ENCODE measurements at regions not wholly inside any gene's neighbourhood (a gene's known extent, or its start where the extent isn't known, plus 50 kb on each side); places are given as distances from the start of the nearest gene placed in this dataset.
"Not testable (repeated sequence)": the region's sequence is repeated elsewhere in the genome, so short reads cannot be mapped to it uniquely, and the experiment has no call there.

GRCh38 chrX:115960440-115961084, 210.0 kb upstream of the AGTR2 start:
- Histone ChIP-seq H3K4me3 (ENCODE audit: low read length) (no peak overlapping the region), H3K27me3 (ENCODE audit: control insufficient read depth in 2 of 2, insufficient read depth in 2 of 2, low read length in 2 of 2) (no peaks in the 10 kb centered on the region), H3K4me1 (ENCODE audit: control insufficient read depth in 2 of 2, insufficient read depth in 2 of 2, low read length in 2 of 2) (no peaks in the 10 kb centered on the region), H3K27ac (ENCODE audit: low read depth, low read length) (no peak overlapping the region), H3K9me3 (ENCODE audit: control insufficient read depth in 2 of 3, low read length in 3 of 3) (no peaks in the 10 kb centered on the region), H3K36me3 (ENCODE audit: control insufficient read depth in 2 of 3, insufficient read depth in 3 of 3, low read length in 3 of 3) (no peaks in the 10 kb centered on the region)
- Mint-ChIP-seq H3K9me3 (peaks cover 0 to 8% (median 0%) of the 10 kb centered on the region in 11 donors), H3K27ac (no peak overlapping the region), H3K27me3 (no peaks in the 10 kb centered on the region), H3K36me3 (no peaks in the 10 kb centered on the region), H3K4me3 (no peak overlapping the region), H3K4me1 (no peaks in the 10 kb centered on the region)
- intact Hi-C loops (cut with micrococcal nuclease), result no loop called here
- ATAC-seq (no peak), DNase-seq (no peak)
- ChIA-PET POLR2A (no interaction called here), CTCF (no interaction called here)

DNA sequence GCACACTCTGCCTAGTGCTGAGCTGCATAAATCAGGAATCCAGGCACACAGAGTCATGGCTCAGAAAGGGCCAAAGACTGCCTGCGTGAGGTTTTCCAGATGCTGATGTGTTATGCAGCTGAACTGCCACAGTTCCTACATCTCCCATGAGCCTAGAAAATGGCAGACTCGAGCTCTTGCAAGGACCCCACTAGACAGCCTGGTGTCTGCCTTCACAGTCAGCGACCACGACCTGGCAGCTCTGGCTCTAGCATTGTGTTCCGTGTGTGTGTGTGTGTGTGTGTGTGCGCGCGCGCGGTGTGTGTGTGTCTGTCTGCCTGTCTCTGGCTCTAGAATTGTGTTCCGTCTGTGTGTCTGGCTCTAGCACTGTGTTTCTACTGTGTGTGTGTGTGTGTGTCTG, 203.6 kb upstream of the AGTR2 start:
- Histone ChIP-seq H3K9me3 (ENCODE audit: control insufficient read depth in 2 of 3, low read length in 3 of 3) (no peaks in the 10 kb centered on the region), H3K4me1 (ENCODE audit: control insufficient read depth in 2 of 2, insufficient read depth in 2 of 2, low read length in 2 of 2) (no peaks in the 10 kb centered on the region), H3K36me3 (ENCODE audit: control insufficient read depth in 2 of 3, insufficient read depth in 3 of 3, low read length in 3 of 3) (no peaks in the 10 kb centered on the region), H3K4me3 (ENCODE audit: low read length) (no peak overlapping the region), H3K27me3 (ENCODE audit: control insufficient read depth in 2 of 2, insufficient read depth in 2 of 2, low read length in 2 of 2) (no peaks in the 10 kb centered on the region), H3K27ac (ENCODE audit: low read depth, low read length) (no peak overlapping the region)
- POLR2A ChIA-PET, result no interaction called here
- DNase-seq (no peak), ATAC-seq (no peak)
- Mint-ChIP-seq H3K9me3 (peaks cover 0 to 8% (median 2%) of the 10 kb centered on the region in 11 donors), H3K4me1 (no peaks in the 10 kb centered on the region), H3K36me3 (no peaks in the 10 kb centered on the region), H3K4me3 (no peak overlapping the region), H3K27me3 (peaks cover 0 to 3% (median 0%) of the 10 kb centered on the region in 5 donors), H3K27ac (no peak overlapping the region)
- CTCF ChIA-PET, result no interaction called here
- intact Hi-C loops (cut with micrococcal nuclease), result no loop called here

DNA sequence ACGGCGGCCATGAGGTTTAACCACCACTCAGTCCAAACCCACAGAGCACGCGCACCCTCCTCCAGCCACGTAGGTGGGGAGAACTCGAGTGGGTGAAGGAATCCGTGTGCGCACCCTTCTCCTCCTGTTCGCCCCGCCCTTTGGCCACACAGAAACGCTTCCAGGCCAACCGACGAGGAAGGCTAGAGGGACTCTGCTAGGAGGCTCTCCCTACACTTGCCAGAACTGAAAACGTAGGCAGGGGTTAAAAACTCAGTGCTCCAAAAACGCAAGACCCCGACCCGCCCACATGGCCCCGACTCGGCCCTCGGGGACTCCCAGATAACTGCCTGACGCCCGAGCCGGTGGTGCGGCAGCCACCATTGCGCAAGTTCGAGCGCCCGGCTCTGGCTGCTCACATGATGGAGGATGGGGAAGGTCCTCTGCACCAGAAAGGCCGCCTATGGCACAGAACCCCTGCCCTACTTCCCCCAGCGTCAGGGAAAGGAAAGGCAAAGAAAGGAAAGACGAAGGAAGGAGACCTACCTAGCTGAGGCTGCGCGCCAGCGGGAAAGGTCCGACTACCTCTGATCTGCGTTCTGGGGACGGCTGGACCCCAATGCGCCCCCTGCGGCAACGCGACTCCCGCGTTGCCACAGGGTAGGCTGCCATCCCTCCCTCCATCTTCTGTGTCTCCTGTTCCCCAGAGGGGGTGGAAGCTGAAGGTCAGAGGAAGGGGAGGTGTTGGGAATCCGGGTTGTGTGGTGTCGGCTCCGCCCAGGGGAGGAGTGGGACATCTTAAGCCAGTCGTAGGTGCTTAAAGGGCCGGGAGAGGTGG, 201.9 kb upstream of the AGTR2 start:
- Histone ChIP-seq H3K4me1 (ENCODE audit: control insufficient read depth in 2 of 2, insufficient read depth in 2 of 2, low read length in 2 of 2) (no peaks in the 10 kb centered on the region), H3K27ac (ENCODE audit: low read depth, low read length) (no peak overlapping the region), H3K36me3 (ENCODE audit: control insufficient read depth in 2 of 3, insufficient read depth in 3 of 3, low read length in 3 of 3) (no peaks in the 10 kb centered on the region), H3K4me3 (ENCODE audit: low read length) (no peak overlapping the region), H3K27me3 (ENCODE audit: control insufficient read depth in 2 of 2, insufficient read depth in 2 of 2, low read length in 2 of 2) (no peaks in the 10 kb centered on the region), H3K9me3 (ENCODE audit: control insufficient read depth in 2 of 3, low read length in 3 of 3) (no peaks in the 10 kb centered on the region)
- Mint-ChIP-seq H3K4me1 (no peaks in the 10 kb centered on the region), H3K9me3 (peaks cover 0 to 8% (median 2%) of the 10 kb centered on the region in 11 donors), H3K27me3 (peaks cover 0 to 3% (median 0%) of the 10 kb centered on the region in 5 donors), H3K27ac (no peak overlapping the region), H3K4me3 (no peak overlapping the region), H3K36me3 (no peaks in the 10 kb centered on the region)
- DNase-seq (no peak), ATAC-seq (no peak)
- ChIA-PET CTCF (no interaction called here), POLR2A (no interaction called here)
- intact Hi-C loops (cut with micrococcal nuclease), result no loop called here

GRCh38 chrX:115970718-115971117, 199.8 kb upstream of the AGTR2 start:
- intact Hi-C loops (cut with micrococcal nuclease), result no loop called here
- H3K9me3 ChIP-seq (ENCODE audit: control insufficient read depth in 2 of 3, low read length in 3 of 3), result no peaks in the 10 kb centered on the region
- no peak overlapping the region for H3K27ac Mint-ChIP-seq
- CTCF ChIA-PET, result no interaction called here
- ATAC-seq (no peak), DNase-seq (no peak)
- H3K4me3 Mint-ChIP-seq, result no peak overlapping the region
- peaks cover 0 to 3% (median 0%) of the 10 kb centered on the region in 5 donors for H3K27me3 Mint-ChIP-seq
- H3K27ac ChIP-seq (ENCODE audit: low read depth, low read length), result no peak overlapping the region
- H3K4me3 ChIP-seq (ENCODE audit: low read length), result no peak overlapping the region
- H3K36me3 Mint-ChIP-seq, result no peaks in the 10 kb centered on the region
- H3K27me3 ChIP-seq (ENCODE audit: control insufficient read depth in 2 of 2, insufficient read depth in 2 of 2, low read length in 2 of 2), result no peaks in the 10 kb centered on the region
- no peaks in the 10 kb centered on the region for H3K4me1 Mint-ChIP-seq
- POLR2A ChIA-PET, result no interaction called here
- peaks cover 0 to 19% (median 6%) of the 10 kb centered on the region in 11 donors for H3K9me3 Mint-ChIP-seq
- H3K36me3 ChIP-seq (ENCODE audit: control insufficient read depth in 2 of 3, insufficient read depth in 3 of 3, low read length in 3 of 3), result no peaks in the 10 kb centered on the region
- no peaks in the 10 kb centered on the region for H3K4me1 ChIP-seq (ENCODE audit: control insufficient read depth in 2 of 2, insufficient read depth in 2 of 2, low read length in 2 of 2)

- no peak overlapping the region for H3K27ac Mint-ChIP-seq
These were observed 197.8 kb upstream of the AGTR2 start for GRCh38 chrX:115972717-115973116.

DNA sequence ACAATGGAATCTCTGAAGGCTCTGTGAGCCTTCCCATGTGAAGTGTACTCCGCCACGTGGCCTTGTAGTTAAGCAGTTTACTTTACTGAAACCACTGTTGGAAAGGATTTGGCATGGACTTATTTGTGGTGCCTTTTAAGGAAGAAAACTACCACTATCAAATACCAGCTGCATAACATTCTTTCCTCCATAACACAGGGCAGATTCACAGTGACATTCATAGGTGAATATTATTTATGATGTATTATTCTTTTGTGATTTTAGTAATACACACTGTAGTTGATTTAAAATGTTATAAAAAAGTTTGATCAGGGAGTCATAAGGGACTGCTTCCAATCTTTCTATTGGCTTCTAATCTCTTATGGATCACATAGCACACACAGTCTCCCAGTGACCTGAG, 192.5 kb upstream of the AGTR2 start:
- CTCF ChIA-PET, result no interaction called here
- Mint-ChIP-seq H3K9me3 (peaks cover 0 to 19% (median 6%) of the 10 kb centered on the region in 11 donors), H3K27me3 (no peaks in the 10 kb centered on the region), H3K27ac (no peak overlapping the region), H3K4me3 (no peak overlapping the region), H3K36me3 (no peaks in the 10 kb centered on the region), H3K4me1 (no peaks in the 10 kb centered on the region)
- ATAC-seq (no peak), DNase-seq (no peak)
- Histone ChIP-seq H3K27me3 (ENCODE audit: control insufficient read depth in 2 of 2, insufficient read depth in 2 of 2, low read length in 2 of 2) (no peaks in the 10 kb centered on the region), H3K4me1 (ENCODE audit: control insufficient read depth in 2 of 2, insufficient read depth in 2 of 2, low read length in 2 of 2) (no peaks in the 10 kb centered on the region), H3K4me3 (ENCODE audit: low read length) (no peak overlapping the region), H3K9me3 (ENCODE audit: control insufficient read depth in 2 of 3, low read length in 3 of 3) (no peaks in the 10 kb centered on the region), H3K27ac (ENCODE audit: low read depth, low read length) (no peak overlapping the region), H3K36me3 (ENCODE audit: control insufficient read depth in 2 of 3, insufficient read depth in 3 of 3, low read length in 3 of 3) (no peaks in the 10 kb centered on the region)
- POLR2A ChIA-PET, result no interaction called here
- intact Hi-C loops (cut with micrococcal nuclease), result no loop called here

More at GRCh38 chrX:115972717-115973116, 197.8 kb upstream of the AGTR2 start:
- intact Hi-C loops (cut with micrococcal nuclease), result no loop called here
- no peak overlapping the region for H3K4me3 ChIP-seq (ENCODE audit: low read length)
- H3K36me3 ChIP-seq (ENCODE audit: control insufficient read depth in 2 of 3, insufficient read depth in 3 of 3, low read length in 3 of 3), result no peaks in the 10 kb centered on the region
- no peaks in the 10 kb centered on the region for H3K9me3 ChIP-seq (ENCODE audit: control insufficient read depth in 2 of 3, low read length in 3 of 3)
- no peaks in the 10 kb centered on the region for H3K4me1 Mint-ChIP-seq
- peaks cover 0 to 19% (median 6%) of the 10 kb centered on the region in 11 donors for H3K9me3 Mint-ChIP-seq
- DNase-seq (no peak), ATAC-seq (no peak)
- ChIA-PET POLR2A (no interaction called here), CTCF (no interaction called here)
- no peaks in the 10 kb centered on the region for H3K36me3 Mint-ChIP-seq
- H3K4me3 Mint-ChIP-seq, result no peak overlapping the region
- H3K27ac ChIP-seq (ENCODE audit: low read depth, low read length), result no peak overlapping the region
- peaks cover 0 to 3% (median 0%) of the 10 kb centered on the region in 5 donors for H3K27me3 Mint-ChIP-seq
- H3K4me1 ChIP-seq (ENCODE audit: control insufficient read depth in 2 of 2, insufficient read depth in 2 of 2, low read length in 2 of 2), result no peaks in the 10 kb centered on the region
- no peaks in the 10 kb centered on the region for H3K27me3 ChIP-seq (ENCODE audit: control insufficient read depth in 2 of 2, insufficient read depth in 2 of 2, low read length in 2 of 2)

DNA sequence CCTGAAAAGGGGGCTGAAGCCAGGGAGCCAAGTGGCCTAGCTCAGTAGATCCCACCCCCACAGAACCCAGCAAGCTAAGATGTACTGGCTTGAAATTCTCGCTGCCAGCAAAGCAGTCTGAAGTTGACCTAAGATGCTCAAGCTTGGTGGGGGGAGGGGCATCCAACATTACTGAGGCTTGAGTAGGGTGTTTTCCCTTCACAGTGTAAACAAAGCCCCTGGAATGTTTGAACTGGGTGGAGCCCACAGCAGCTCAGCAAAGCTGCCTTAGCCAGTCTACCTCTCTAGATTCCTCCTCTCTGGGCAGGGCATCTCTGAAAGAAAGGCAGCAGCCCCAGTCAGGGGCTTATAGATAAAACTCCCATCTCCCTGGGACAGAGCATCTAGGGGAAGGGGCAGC, 187.4 kb upstream of the AGTR2 start:
- CTCF ChIA-PET; POLR2A ChIA-PET; H3K4me3 ChIP-seq (ENCODE audit: low read length); DNase-seq; H3K27me3 ChIP-seq (ENCODE audit: control insufficient read depth in 2 of 2, insufficient read depth in 2 of 2, low read length in 2 of 2); intact Hi-C loops (cut with micrococcal nuclease); H3K36me3 Mint-ChIP-seq; H3K27ac ChIP-seq (ENCODE audit: low read depth, low read length); H3K27me3 Mint-ChIP-seq; H3K9me3 ChIP-seq (ENCODE audit: control insufficient read depth in 2 of 3, low read length in 3 of 3); H3K4me1 ChIP-seq (ENCODE audit: control insufficient read depth in 2 of 2, insufficient read depth in 2 of 2, low read length in 2 of 2); ATAC-seq; H3K27ac Mint-ChIP-seq; H3K9me3 Mint-ChIP-seq; H3K36me3 ChIP-seq (ENCODE audit: control insufficient read depth in 2 of 3, insufficient read depth in 3 of 3, low read length in 3 of 3); H3K4me1 Mint-ChIP-seq; H3K4me3 Mint-ChIP-seq: not testable (repeated sequence)

Data from naive thymus-derived CD4-positive, alpha-beta T cell (primary cell).